DOHH2 (cell line): ENCODE measurements at regions not wholly inside any gene's neighbourhood (a gene's known extent, or its start where the extent isn't known, plus 50 kb on each side); places are given as distances from the start of the nearest gene placed in this dataset.

Experiments used
- H3F3A ChIP-seq: fragments of 200-600 bp; sonication (generic), shearing (Covaris generic); 2 replicates; pipeline ENCODE4 v1.6.0; 2016; ENCODE audit warnings: antibody characterized with exemption, mild to moderate bottlenecking; ENCODE audit not compliant: control insufficient read depth, insufficient read depth
- H3K27ac ChIP-seq: fragments of 200-600 bp; sonication (generic); 2 replicates; pipeline ENCODE4 v1.5.1; 2014; ENCODE audit warnings: low read depth, mild to moderate bottlenecking, low read length, moderate library complexity
- H3K27me3 ChIP-seq: fragments of 200-600 bp; sonication (generic); 2 replicates; pipeline ENCODE4 v1.6.1; 2014; ENCODE audit warnings: mild to moderate bottlenecking, low read length, mixed read lengths; ENCODE audit not compliant: control insufficient read depth
- H3K36me3 ChIP-seq: fragments of 200-600 bp; sonication (generic); 2 replicates; pipeline ENCODE4 v1.6.1; 2014; ENCODE audit warnings: mild to moderate bottlenecking, low read length, moderate library complexity, mixed read lengths; ENCODE audit not compliant: control insufficient read depth
- H3K4me1 ChIP-seq: fragments of 200-600 bp; sonication (generic); 2 replicates; pipeline ENCODE4 v1.6.1; 2014; ENCODE audit warnings: mild to moderate bottlenecking, low read length, mixed read lengths; ENCODE audit not compliant: control insufficient read depth
- H3K4me2 ChIP-seq: fragments of 200-600 bp; sonication (generic); 2 replicates; pipeline ENCODE4 v1.6.0; 2014; ENCODE audit warnings: mild to moderate bottlenecking, low read length, moderate library complexity
- H3K4me3 ChIP-seq: fragments of 200-600 bp; sonication (generic); 2 replicates; pipeline ENCODE4 v1.5.1; 2014; ENCODE audit warnings: mild to moderate bottlenecking, low read length, mixed read lengths
- H3K79me2 ChIP-seq: fragments of 200-600 bp; sonication (generic); 2 replicates; pipeline ENCODE4 v1.6.1; 2014; ENCODE audit warnings: mild to moderate bottlenecking, low read length, mixed read lengths; ENCODE audit not compliant: control insufficient read depth
- H3K9me2 ChIP-seq: fragments of 200-600 bp; sonication (generic); replicated peaks from 2 replicates; pipeline ENCODE4 v1.6.1; 2014; ENCODE audit warnings: mild to moderate bottlenecking, low read length, mixed read lengths; ENCODE audit not compliant: control insufficient read depth
- H3K9me3 ChIP-seq: fragments of 200-600 bp; sonication (generic); 2 replicates; pipeline ENCODE4 v1.6.1; 2014; ENCODE audit warnings: antibody characterized with exemption, low read length, mixed read lengths; ENCODE audit not compliant: control insufficient read depth, insufficient read depth
- H4K20me1 ChIP-seq: fragments of 200-600 bp; sonication (generic); 2 replicates; pipeline ENCODE4 v1.6.0; 2014; ENCODE audit warnings: low read depth, mild to moderate bottlenecking, antibody characterized with exemption, low read length, moderate library complexity; ENCODE audit not compliant: control insufficient read depth, insufficient read depth
- CTCF ChIP-seq: fragments of 200-600 bp; sonication (generic); IDR thresholded peaks from one replicate; pipeline ENCODE4 v1.5.1; 2014; ENCODE audit warnings: antibody characterized with exemption, mild to moderate bottlenecking, low read depth, low read length; ENCODE audit not compliant: poor library complexity, severe bottlenecking
- EZH2phosphoT487 ChIP-seq: fragments of 200-600 bp; sonication (generic); IDR thresholded peaks from 2 replicates; pipeline ENCODE4 v1.6.1; 2017; ENCODE audit warnings: borderline replicate concordance, mild to moderate bottlenecking, antibody characterized with exemption, low read length, moderate library complexity, mixed read lengths

- Histone ChIP-seq H3K4me2 (no peak overlapping the region), H3K79me2 (no peaks in the 10 kb centered on the region), H3K4me3 (no peak overlapping the region), H3K9me3 (no peaks in the 10 kb centered on the region), H3K4me1 (no peaks in the 10 kb centered on the region), H4K20me1 (no peaks in the 10 kb centered on the region), H3F3A (no peaks in the 10 kb centered on the region), H3K27ac (no peak overlapping the region), H3K27me3 (no peaks in the 10 kb centered on the region), H3K9me2 (no peaks in the 10 kb centered on the region), H3K36me3 (no peaks in the 10 kb centered on the region)
- TF ChIP-seq CTCF = peak; percentile 60
- no peak for TF ChIP-seq EZH2phosphoT487
Measured at GRCh38 chr5:114789773-114790402, 379.8 kb downstream of the TRIM36 start.

- Histone ChIP-seq H3K27me3 (no peaks in the 10 kb centered on the region), H3F3A (no peaks in the 10 kb centered on the region), H3K36me3 (no peaks in the 10 kb centered on the region), H3K4me2 (no peak overlapping the region), H3K9me2 (no peaks in the 10 kb centered on the region), H3K4me3 (no peak overlapping the region), H3K9me3 (no peaks in the 10 kb centered on the region), H4K20me1 (no peaks in the 10 kb centered on the region), H3K27ac (no peak overlapping the region), H3K4me1 (no peaks in the 10 kb centered on the region), H3K79me2 (no peaks in the 10 kb centered on the region)
- no peak for TF ChIP-seq CTCF
- TF ChIP-seq EZH2phosphoT487 = no peak
Measured at GRCh38 chr5:114782869-114783268, 386.8 kb downstream of the TRIM36 start.

GRCh38 chr5:114782177-114782576, 387.5 kb downstream of the TRIM36 start:
- Histone ChIP-seq H3K36me3 (no peaks in the 10 kb centered on the region), H3K27me3 (no peaks in the 10 kb centered on the region), H4K20me1 (no peaks in the 10 kb centered on the region), H3F3A (no peaks in the 10 kb centered on the region), H3K27ac (no peak overlapping the region), H3K4me2 (no peak overlapping the region), H3K79me2 (no peaks in the 10 kb centered on the region), H3K9me2 (no peaks in the 10 kb centered on the region), H3K4me1 (no peaks in the 10 kb centered on the region), H3K9me3 (no peaks in the 10 kb centered on the region), H3K4me3 (no peak overlapping the region)
- no peak for TF ChIP-seq CTCF
- TF ChIP-seq EZH2phosphoT487 = no peak
